ENCODE measurements at regions not wholly inside any gene's neighbourhood (a gene's known extent, or its start where the extent isn't known, plus 50 kb on each side); places are given as distances from the start of the nearest gene placed in this dataset.

DNA sequence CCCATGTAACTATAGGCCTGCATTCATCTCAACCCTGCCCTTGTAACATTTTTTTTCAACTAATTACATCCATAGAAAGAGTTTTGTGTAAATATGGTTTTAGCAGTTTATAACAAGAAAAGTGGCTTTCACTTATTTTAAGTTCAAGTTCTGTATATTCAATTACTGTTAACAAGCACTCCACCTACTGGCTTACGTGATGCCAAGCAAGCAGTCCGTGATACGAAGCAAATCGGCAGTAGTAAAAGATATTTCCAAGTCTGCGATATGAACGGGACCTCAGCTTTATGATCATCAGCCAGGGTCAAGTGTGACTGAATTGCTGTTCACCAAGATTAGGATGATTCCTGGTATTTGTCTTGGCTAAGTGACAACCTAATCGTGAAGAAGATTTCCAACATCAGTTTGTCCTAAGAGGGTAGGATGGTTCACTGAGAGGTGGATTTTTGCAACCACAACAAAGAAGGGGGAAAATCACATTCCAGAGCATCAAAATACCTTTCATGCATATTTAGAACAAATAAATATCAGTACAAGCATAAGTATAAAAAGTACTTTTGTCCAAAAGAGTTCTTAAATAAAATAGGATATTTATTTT lies 456.2 kb downstream of the FOXG1 start:
- peak; percentile 55 for DNase-seq

- no peak for DNase-seq
Observed at GRCh38 chr14:29223947-29224346, 457.4 kb downstream of the FOXG1 start.

DNA sequence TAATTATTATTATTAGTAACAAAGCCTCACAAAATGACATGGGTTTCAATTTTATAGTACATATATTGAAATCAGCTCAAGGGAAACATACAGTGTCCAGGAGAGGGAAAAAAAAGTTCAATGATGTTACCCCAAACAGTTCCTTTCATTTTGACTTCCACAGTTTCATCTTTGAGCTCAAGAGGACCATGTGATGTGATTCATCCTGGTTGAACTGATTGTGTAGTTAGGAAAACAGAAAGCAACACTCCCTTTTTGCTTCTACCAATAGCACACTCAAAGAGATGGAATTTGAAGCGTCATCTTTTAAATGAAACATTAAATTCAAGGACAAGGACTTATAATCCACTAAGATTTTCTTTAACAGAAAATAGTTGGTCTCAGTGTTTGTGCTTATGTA lies 461.0 kb downstream of the FOXG1 start:
- no peak for DNase-seq

GRCh38 chr14:29232153-29232552 lies 465.6 kb downstream of the FOXG1 start:
- no peak for DNase-seq

DNA sequence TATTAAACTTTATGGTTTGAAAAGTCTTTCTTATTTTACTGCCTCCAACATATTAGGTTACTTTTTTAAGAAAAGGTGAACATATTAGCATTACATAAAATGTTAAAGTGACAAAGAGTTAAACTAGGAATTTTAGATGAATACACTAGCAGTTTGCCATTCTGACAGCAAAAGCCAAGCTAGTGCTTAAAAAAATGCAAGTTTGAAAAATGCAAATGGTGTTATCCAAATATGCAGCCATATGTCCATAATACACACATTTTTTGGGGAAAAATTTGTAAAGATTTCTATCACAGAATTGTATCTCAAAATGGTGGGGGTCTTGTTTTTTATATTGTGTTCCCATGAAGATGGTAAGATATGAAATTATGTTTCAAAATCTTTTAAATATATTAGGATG lies 466.1 kb downstream of the FOXG1 start:
- DNase-seq = no peak

DNA sequence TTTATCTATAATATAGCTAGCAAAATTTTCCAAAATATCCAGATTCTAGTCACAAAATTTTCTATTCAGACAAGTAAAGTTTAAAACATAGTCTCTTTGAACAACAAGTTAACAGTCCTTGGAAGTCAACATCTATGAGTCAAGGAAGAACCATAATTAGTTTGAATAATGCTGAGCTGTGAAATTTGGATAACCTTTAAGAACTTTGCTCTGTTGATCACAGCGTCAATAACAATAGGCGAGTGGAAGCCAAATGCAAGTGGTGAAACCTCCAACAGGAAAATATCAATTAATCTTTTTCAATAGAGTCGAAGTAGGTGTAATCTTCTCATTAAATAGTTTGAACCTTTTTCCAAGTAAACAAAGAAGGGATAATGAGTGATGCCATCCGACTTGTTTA lies 466.6 kb downstream of the FOXG1 start:
- no peak for DNase-seq

DNA sequence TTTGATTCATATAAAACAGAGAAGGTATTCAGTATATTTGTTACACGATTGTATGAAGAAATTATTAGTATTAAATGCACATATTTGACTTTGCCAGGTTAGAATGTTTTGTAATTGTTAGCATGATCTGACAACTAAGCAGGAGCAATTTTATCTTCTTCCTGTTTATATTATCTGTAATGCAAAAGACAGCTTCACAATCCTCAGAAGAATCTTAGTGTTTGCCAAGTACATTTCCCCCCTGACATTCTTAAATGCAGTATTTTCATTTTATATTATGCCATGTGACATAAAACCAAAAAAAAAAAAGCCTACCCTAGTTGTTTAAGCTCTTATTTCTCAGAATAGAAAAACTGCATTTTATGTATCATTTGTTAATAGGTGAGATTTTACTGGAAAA lies 469.4 kb downstream of the FOXG1 start:
- no peak for DNase-seq

DNA sequence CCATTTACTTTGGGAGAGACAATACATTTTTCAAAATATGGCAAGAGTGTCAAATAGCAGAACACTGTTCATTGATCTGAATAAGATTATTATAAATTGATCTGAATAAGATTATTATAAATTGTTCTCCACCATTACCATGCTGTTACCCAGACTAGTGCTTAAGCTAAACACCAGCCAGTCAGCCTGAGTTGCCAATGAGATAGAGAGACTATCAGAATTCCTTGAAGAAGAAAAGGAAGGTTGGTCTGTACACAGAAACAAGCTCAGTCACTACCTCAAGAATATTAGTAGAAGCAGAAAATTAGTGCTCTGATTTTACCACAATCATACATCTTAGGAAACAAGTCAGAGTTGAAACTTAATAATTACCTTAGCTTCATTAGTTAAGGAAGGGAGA lies 469.8 kb downstream of the FOXG1 start:
- no peak for DNase-seq

DNA sequence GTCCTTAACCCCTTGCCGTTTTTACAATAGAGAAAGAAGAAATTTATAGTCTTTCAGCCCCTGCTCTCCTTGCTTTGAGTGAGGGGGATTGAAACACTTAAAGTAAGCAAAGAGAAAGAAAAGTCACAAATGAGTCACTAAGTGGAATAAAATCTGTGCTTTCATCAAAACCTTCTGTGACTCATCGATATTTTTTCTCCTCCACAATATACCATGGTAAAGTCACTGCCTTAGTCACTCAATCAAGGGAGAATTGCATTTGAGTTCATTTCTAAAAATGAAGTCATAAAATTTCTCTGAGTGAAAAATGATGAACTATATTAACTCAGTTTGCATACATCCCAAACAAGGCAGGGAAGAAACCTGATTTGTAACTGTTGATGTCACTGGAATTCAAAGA lies 470.3 kb downstream of the FOXG1 start:
- no peak for DNase-seq

GRCh38 chr14:29240066-29240465 lies 473.5 kb downstream of the FOXG1 start:
- no peak for DNase-seq

DNA sequence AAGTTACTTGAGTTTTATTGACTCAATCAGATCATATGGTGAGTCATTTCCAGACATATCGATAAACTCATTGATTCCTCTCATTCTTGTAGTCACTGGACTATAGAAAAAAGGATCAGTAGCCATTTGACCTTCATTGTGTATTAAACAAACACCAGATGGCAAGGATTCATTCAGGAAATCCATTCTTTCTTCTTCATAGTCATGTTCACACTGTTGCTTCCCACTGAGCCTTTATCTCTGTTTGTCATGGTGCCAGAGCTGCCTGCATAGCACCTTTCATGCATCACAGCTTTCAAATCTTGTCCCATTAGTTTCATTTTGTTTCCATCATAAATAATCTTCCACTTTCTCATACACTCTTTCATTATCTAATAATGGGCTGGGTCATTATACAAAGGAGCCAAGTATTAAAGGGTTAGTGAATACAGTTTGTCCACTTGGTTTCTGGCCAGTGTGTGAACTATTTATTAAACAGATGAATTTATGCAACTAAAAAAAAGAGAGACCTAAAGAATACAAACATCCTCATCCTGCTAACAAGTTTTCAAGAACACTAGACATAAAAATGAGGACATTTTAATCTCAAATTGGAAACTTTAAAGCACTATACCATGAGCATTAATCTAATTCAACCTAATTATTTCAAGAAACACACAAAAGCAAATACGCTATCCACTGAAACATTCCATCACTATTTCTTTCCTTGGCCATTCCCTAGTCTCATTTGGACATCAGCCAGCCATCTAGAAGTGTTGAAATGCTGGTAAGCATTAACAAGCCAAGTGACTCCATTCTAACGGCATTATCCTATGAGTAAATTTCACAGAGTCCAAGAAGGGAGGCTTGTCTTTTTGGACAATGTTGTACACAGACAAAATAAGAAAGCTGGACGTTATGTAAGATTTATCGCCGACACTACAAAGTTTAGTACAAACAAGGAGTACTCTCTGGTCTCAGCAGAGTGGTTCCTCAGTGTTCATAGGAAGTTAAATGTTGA lies 476.5 kb downstream of the FOXG1 start:
- DNase-seq = no peak

DNA sequence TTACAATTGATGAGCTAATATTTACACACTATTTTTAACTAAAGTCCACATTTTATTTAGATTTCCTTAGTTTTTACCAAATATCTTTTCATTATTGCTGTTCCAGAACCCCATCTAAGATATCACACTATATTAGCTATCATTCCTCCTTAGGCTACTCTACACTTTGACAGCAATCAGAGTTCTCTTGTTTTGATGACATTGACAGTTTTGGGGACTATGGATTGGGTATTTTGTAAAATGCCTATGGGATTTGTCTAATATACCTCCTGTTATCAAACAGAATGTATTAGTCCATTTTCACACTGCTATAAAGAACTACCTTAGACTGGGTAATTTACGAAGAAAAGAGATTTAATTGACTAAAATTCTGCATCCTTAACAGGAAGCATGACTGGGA lies 489.1 kb downstream of the FOXG1 start:
- DNase-seq = no peak

DNA sequence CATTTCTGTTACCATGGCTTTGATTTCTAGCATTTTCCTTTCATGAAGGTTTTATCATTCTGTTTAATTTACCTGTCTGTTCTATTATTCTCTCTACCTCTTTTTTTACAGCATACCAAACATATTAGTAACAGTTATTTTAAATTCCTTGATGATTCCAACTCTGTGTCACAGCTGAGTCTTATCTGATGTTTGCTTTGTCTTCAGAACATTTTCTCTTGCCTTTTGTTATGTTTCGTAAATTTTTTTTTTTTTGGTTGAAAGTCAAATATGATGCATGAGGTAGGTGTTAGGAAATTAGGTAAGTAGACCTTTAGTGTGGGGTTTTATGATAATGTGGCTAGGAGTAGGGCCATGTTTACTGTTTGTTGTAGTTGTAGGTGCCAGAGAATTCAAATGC lies 496.4 kb downstream of the FOXG1 start:
- DNase-seq = no peak

GRCh38 chr14:29264865-29265264 lies 498.3 kb downstream of the FOXG1 start:
- no peak for DNase-seq

DNA sequence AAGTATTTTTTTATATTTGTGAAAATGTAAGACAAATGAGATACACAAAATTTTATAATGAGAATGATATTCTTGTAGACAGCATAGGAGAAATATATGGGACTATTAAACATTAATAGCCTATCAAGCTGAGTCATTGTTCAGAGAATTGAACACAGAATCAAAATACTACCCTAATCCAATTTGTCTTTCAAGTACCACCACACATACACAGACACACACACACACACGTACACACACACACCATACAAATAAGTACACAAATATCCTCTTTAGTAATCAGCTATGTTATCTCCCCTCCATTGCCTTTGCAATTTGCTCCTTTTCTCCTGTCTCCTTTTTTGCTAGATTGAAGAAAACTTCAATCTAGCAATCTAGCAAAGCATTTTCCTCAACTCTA lies 499.3 kb downstream of the FOXG1 start:
- no peak for DNase-seq

DNA sequence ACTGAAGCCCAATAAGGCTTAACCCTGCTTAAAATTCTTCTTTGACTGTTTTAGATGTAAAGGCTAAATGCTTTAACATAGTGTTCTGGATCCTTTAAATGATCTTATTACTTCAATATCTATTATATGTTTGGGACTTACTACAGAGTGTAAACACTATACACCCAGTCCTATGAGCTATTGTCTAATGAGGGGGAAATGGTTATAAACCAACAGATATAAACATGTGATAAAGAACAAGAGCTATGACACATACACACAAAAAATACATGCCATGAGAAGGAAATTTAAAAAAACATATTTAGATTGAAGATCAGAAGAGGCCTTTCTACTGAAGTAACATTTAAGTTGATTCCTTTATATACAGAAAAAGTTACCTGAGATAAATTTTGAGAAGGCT lies 505.1 kb downstream of the FOXG1 start:
- DNase-seq = no peak

DNA sequence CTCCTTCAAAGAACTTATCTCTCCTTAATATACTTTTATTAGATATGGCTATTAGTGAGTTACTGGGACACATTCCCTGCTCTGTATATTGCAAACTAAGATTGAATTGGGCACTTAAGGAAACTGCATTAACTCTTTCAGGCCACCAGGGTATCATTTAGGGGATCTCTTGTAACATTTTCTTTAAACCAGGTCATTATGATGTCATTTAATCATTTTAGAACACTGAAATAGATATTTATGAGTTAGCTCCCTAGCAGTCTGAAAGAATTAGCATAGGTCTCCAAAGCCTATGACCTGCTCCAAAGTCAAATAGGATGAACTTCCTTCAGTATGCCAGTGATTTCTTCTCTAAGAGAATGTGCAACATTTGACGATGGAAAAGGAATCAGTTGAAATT lies 506.9 kb downstream of the FOXG1 start:
- DNase-seq = no peak

DNA sequence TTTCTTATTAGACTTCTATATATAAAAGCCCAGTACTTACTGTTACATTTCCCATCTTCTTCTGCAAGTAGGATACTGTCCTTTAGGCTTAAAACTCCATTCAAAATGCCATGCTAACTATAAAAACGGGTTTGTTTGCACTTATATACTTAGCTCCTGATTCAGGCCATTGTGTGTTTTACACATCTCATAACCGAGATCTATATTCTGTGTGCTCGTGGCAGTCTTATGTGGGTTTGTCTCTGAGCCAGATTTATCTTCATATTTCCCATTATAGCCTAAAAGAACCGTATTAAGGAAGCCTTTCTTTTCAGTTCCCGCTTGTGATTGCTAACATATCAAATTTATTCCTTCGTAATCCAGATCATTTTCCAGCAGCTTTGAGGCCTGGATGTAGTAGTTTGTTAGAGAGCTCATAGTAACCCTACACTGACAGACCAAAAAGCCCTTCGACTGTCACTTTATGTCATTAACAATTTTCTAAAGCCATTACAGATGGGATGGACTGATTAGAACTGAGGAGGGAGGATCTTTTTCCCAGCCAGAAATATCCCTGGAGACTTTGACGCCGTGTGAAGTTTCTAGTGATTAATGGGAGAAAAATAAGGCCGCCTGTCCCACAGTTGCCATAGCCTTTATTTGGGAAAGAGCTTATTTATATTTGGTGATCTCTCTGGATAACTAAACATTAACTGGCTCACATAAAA lies 508.5 kb downstream of the FOXG1 start:
- no peak for DNase-seq

DNA sequence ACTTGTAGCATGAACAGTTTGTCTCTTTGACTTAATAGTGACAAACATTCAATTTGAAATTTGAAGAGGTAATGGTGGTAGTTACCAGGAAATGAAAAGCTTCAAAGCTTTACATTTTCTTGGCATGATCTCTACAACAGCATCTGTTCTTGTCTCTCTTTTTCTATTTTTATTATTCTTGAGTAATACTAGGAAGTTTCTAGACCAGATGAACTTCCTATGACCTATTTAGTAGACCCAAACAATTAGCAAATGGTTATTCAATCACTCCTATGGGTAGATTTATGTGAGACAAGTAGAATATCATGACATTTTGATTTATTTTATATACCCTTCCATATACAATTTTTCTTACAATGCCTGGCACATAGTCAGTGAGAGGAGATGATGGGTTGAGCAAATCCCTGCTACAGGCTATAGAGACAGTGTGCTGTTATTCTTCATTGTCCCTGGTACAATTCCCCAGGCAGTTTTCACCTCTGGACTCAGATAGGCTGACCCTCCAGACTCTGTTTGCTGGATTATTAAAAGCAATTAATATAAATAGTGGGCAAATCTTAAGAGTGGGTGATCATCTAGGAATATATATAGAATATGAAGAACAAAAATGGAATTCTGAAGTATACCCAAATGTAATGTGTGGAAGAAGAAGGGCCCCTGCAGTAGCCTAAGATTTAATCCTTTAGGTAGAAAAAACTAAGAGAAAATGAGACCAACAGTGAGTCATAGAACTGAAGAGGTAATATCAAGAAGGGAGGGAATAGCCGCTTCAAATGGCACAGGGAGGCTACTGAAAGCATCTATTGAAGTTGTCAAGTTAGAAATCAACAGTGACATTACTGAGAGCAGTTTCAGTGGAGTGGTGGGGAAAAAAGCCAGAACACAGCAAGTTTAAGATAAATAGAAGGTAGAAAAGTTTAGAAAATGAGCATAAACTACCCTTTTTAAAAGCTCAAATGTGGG lies 512.0 kb downstream of the FOXG1 start:
- DNase-seq = no peak

- DNase-seq = no peak
Observed at GRCh38 chr14:29282169-29282568, 515.6 kb downstream of the FOXG1 start.

GRCh38 chr14:29290441-29290840 lies 523.9 kb downstream of the FOXG1 start:
- no peak for DNase-seq

DNA sequence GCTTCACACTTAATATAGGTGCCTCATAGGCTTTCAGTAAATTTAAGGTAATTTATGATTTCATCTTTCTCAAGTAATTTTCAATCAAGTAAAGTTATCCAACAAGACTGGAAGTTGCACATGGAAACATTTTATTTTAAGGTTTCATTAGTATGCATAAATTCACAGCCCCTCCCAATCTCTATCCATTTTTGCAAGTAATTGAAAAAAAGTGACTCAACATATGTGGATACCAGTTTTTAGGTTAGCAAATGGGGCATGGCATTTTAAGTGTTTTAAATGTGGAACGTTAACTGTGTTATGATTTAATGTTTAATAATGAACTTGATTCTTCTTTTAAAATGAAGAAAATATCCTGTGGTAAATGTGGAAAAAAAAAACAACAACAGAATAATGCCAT lies 532.8 kb downstream of the FOXG1 start:
- no peak for DNase-seq

DNA sequence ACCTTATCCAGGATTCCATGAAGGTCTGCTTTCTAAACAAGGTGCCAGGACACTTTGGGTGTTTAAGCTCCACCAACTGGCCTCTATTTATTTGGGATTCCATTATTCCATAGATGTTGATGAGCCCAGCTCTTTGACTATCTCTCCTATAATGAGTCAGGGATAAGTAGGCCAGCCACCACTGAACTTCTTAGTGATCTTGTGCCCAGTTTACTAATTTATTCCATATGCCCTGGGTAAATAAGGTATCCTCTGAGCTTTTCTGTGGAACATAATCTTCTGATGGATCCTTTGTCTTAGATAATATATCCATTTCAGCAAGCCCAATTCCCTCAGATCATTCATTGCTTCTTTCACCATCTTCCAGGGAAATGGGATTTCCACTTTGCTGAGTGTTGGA lies 535.0 kb downstream of the FOXG1 start:
- no peak for DNase-seq

All from hematopoietic multipotent progenitor cell treated with erythropoietin and hydrocortisone succinate and interleukin-3 and kit ligand, for 4 days (in vitro differentiated cells).